HCT116 (cell line): ENCODE measurements at regions not wholly inside any gene's neighbourhood (a gene's known extent, or its start where the extent isn't known, plus 50 kb on each side); places are given as distances from the start of the nearest gene placed in this dataset.

Experiments used
- CBX3 ChIP-seq: IDR thresholded peaks from 2 replicates; pipeline ENCODE4 v1.6.1; 2012; ENCODE audit warnings: low read depth
- EZH2 ChIP-seq: fragments of 200-600 bp; sonication (generic); IDR thresholded peaks from 2 replicates; pipeline ENCODE4 v1.6.1; 2017; ENCODE audit warnings: antibody characterized with exemption, mixed run types
- EZH2phosphoT487 ChIP-seq: fragments of 200-600 bp; IDR thresholded peaks from 2 replicates; pipeline ENCODE4 v1.6.1; 2018; ENCODE audit warnings: antibody characterized with exemption, borderline replicate concordance
- POLR2AphosphoS5 ChIP-seq: IDR thresholded peaks from 2 replicates; pipeline ENCODE4 v1.6.1; 2011; ENCODE audit warnings: mild to moderate bottlenecking, low read depth, low read length, moderate library complexity
- TCF7L2 ChIP-seq: IDR thresholded peaks from 2 replicates; pipeline ENCODE4 v1.7.0; 2011; ENCODE audit warnings: borderline replicate concordance, inconsistent platforms; ENCODE audit not compliant: insufficient read depth, insufficient read length; ENCODE audit errors: extremely low read depth
- TF ChIP-seq, protein P1 (sequence below): IDR thresholded peaks from 2 replicates; pipeline ENCODE4 v1.6.1; 2012
- TF ChIP-seq, protein P2 (sequence below), 3 experiments: fragments of 200-600 bp in 1 of 3; sonication (generic) in 1 of 3; IDR thresholded peaks in 2 of 3; conservative IDR thresholded peaks in 1 of 3; 2 replicates each; pipeline ENCODE4 v1.5.1; 2012 to 2017; ENCODE audit warnings: low read depth in 2 of 3, low read length in 2 of 3, antibody characterized with exemption in 1 of 3, borderline replicate concordance in 1 of 3, control low read depth in 1 of 3, mild to moderate bottlenecking in 1 of 3, mixed read lengths in 1 of 3, mixed run types in 1 of 3, moderate library complexity in 1 of 3; ENCODE audit not compliant: insufficient read depth in 1 of 3

DNA sequence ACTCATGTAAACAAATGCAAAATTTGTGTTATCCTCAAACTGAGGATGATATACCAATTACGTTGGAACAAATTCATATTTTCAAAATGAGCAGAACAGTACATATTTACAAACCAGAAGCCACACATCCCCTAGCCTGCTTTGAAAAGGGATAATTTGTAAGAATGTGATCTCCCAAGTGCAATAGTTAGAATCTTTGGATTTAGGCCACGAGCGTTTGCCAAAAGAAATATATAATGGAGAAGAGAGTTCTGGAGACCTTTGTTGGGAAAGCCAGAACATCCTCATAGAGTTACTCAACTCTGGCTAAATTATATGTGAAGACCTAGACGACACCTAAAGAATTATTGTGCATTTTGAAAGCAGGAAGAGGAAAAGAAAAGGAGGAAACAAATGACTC, 449.3 kb downstream of the KCNJ2 start:
- no peak for TF ChIP-seq EZH2
- TF ChIP-seq EZH2phosphoT487, result no peak
- TF ChIP-seq, protein P1, sequence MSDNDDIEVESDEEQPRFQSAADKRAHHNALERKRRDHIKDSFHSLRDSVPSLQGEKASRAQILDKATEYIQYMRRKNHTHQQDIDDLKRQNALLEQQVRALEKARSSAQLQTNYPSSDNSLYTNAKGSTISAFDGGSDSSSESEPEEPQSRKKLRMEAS, result no peak
- no peak for TF ChIP-seq TCF7L2
- TF ChIP-seq CBX3, result no peak
- TF ChIP-seq, protein P2, sequence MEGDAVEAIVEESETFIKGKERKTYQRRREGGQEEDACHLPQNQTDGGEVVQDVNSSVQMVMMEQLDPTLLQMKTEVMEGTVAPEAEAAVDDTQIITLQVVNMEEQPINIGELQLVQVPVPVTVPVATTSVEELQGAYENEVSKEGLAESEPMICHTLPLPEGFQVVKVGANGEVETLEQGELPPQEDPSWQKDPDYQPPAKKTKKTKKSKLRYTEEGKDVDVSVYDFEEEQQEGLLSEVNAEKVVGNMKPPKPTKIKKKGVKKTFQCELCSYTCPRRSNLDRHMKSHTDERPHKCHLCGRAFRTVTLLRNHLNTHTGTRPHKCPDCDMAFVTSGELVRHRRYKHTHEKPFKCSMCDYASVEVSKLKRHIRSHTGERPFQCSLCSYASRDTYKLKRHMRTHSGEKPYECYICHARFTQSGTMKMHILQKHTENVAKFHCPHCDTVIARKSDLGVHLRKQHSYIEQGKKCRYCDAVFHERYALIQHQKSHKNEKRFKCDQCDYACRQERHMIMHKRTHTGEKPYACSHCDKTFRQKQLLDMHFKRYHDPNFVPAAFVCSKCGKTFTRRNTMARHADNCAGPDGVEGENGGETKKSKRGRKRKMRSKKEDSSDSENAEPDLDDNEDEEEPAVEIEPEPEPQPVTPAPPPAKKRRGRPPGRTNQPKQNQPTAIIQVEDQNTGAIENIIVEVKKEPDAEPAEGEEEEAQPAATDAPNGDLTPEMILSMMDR (IDR thresholded peaks at IDR 0.05 in 2 of 3, conservative IDR thresholded peaks at IDR 0.05 in 1 of 3; ENCODE audit: borderline replicate concordance in 1 of 3, insufficient read depth in 1 of 3, low read depth in 2 of 3, low read length in 2 of 3), result no peak
- no peak for TF ChIP-seq POLR2AphosphoS5
